Stomach smooth muscle (tissue), 2 donors: ENCODE measurements at regions not wholly inside any gene's neighbourhood (a gene's known extent, or its start where the extent isn't known, plus 50 kb on each side); places are given as distances from the start of the nearest gene placed in this dataset.

ENCODE experiments used
- H3K27ac ChIP-seq: one replicate; pipeline ENCODE4 v1.7.0; 2013; ENCODE audit warnings: mild to moderate bottlenecking, low read length, inconsistent platforms
- H3K27me3 ChIP-seq, 2 donors: one replicate each; pipeline ENCODE4 v1.7.0; 2013; ENCODE audit warnings: low read length in 2 of 2; ENCODE audit not compliant: insufficient read depth in 2 of 2, control insufficient read depth in 1 of 2
- H3K36me3 ChIP-seq, 2 donors: one replicate each; pipeline ENCODE4 v1.7.0; 2013; ENCODE audit warnings: low read length in 2 of 2; ENCODE audit not compliant: control insufficient read depth in 2 of 2, insufficient read depth in 2 of 2
- H3K4me1 ChIP-seq: one replicate; pipeline ENCODE4 v1.7.0; 2013; ENCODE audit warnings: low read length; ENCODE audit not compliant: control insufficient read depth, insufficient read depth
- H3K4me3 ChIP-seq, 2 donors: one replicate each; pipeline ENCODE4 v1.7.0; 2013; ENCODE audit warnings: low read length in 2 of 2
- H3K9ac ChIP-seq, 2 donors: one replicate each; pipeline ENCODE4 v1.7.0; 2013; ENCODE audit warnings: low read length in 2 of 2, mild to moderate bottlenecking in 1 of 2
- H3K9me3 ChIP-seq, 2 donors: one replicate each; pipeline ENCODE4 v1.7.0; 2013; ENCODE audit warnings: low read length in 2 of 2; ENCODE audit not compliant: control insufficient read depth in 2 of 2
- donor health status: healthy.
- donor health status: Pancreatic carcinoma.

DNA sequence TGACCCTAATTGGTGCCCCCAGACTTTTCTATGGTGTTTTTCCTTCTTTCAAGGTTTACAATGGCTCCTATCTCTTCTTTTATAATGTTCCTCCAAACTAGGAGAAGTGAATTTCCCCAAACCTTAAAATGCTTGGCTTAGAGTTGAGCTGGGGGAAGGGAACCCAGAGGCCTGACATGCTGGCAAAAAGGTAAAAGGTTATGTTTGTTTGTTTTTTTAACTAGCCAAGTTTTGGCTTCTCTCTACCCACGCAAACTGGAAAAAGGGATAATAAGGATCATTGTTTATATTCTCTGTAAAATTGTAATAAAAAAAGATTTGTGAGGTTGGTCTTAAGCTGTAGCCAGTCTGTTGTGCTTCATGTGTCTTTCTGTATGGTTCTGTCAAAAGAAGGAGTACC is 477.0 kb downstream of the IPMK start:
- no peaks in the 10 kb centered on the region for H3K4me1 ChIP-seq
- peaks cover 0 to 2% of the 10 kb centered on the region in 2 donors for H3K9me3 ChIP-seq
- no peak overlapping the region for H3K27ac ChIP-seq
- H3K9ac ChIP-seq: no peak overlapping the region
- H3K36me3 ChIP-seq: no peaks in the 10 kb centered on the region
- no peak overlapping the region for H3K4me3 ChIP-seq
- no peaks in the 10 kb centered on the region for H3K27me3 ChIP-seq

DNA sequence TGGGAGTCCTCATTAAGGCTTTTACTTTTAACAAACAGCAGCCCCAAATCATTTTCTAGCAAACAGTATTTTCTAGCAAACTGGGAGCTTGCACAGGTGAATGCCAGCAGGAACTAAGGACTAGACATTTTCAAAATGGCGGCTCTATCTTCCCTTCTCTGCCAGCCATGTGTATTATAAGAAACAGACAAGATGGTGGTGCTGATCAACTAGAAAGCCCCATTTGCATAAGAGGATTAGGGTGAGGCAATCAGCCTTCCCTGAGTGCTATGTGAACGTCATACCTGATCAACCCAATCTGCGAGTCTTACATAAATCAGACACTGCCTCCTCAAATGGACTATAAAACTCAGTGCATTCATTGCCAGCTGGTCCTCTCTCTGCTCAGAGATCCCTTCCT is 479.6 kb downstream of the IPMK start:
- Histone ChIP-seq H3K4me1 (no peaks in the 10 kb centered on the region), H3K9ac (no peak overlapping the region), H3K27me3 (no peaks in the 10 kb centered on the region), H3K9me3 (peaks cover 0 to 2% of the 10 kb centered on the region in 2 donors), H3K27ac (no peak overlapping the region), H3K36me3 (no peaks in the 10 kb centered on the region), H3K4me3 (no peak overlapping the region)

DNA sequence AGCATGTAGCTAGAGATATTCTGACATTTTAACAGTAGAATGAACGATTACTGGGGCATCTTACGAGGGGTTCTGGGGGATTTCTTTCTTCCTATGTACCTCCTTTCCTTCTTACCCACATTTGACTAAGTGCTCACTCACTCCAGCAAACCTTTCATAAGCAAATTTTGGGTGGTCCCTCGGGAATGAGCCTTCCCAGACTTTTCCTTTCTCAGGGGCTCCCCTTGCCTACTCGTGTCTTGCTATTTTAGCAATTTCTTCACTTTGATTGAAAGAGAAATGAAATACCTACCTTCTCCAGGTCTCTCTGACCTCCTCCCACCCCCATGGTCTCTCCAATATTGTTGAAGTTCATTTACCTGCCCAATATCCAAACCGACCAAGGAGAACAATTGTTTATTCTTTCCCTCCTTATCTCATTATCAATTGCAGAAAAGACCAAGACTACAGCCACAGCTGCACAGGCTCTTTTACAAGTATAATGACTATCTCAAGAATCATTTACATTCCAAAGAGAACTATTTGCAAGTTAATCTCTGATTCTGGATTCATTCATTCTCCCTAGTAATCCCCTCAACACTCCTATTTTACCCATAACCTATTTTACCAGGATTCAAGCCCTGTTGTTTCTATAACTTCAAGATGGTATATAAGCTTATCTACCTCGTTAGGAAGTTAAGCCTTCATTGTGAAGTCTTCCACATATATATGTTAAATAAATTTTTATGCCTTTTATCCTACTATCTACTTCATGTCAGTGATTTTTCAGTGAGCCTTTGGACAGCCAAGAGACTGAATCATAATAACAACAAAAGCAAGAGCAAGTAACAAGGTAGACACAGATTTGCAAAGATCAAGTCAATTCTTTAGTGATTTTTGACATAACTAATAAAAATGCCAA is 480.6 kb downstream of the IPMK start:
- no peak overlapping the region for H3K9ac ChIP-seq
- H3K36me3 ChIP-seq: no peaks in the 10 kb centered on the region
- H3K27me3 ChIP-seq: no peaks in the 10 kb centered on the region
- H3K4me1 ChIP-seq: no peaks in the 10 kb centered on the region
- H3K4me3 ChIP-seq: no peak overlapping the region
- no peak overlapping the region for H3K27ac ChIP-seq
- H3K9me3 ChIP-seq: peaks cover 0 to 2% of the 10 kb centered on the region in 2 donors

DNA sequence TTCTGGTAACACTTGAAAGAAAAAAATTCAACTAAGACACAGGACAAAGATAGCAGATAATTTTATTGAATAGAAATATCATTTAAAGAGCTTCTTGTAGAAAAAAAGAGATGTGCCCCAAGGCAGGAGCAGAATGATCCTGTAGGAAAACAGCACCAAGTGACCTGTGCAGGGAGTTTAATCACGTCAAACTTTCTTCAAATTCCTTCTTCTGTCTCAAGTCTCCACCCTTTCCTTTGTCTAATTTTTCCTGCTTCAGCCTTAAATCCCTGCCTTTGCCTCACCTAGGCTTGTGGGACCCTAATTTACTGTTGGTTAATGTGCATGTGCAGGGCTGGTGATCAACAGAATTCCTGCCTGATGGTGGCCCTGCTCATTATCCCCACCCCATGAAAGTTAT is 481.4 kb downstream of the IPMK start:
- H3K4me3 ChIP-seq: no peak overlapping the region
- no peaks in the 10 kb centered on the region for H3K27me3 ChIP-seq
- no peak overlapping the region for H3K9ac ChIP-seq
- H3K27ac ChIP-seq: no peak overlapping the region
- no peaks in the 10 kb centered on the region for H3K4me1 ChIP-seq
- H3K36me3 ChIP-seq: no peaks in the 10 kb centered on the region
- H3K9me3 ChIP-seq: peaks cover 0 to 2% of the 10 kb centered on the region in 2 donors

DNA sequence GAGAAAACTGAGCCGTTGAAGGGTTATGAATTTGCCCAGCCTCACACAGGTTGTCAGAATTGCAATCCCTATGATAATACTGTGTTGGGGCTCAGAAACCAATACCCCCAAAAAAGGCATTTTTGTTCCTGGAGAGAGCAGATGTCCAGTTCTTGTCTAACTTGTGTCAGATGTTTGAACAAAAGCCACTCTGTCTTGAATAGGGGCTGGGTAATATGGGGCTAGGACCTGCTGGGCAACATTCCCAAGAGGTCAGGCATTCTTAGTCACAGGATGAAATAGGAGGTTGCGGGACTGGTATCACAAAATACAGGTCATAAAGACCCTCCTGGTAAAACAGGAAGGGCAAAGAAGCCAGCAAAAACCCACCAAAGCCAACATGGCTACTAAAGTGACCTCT is 482.1 kb downstream of the IPMK start:
- Histone ChIP-seq H3K27ac (no peak overlapping the region), H3K4me3 (no peak overlapping the region)

DNA sequence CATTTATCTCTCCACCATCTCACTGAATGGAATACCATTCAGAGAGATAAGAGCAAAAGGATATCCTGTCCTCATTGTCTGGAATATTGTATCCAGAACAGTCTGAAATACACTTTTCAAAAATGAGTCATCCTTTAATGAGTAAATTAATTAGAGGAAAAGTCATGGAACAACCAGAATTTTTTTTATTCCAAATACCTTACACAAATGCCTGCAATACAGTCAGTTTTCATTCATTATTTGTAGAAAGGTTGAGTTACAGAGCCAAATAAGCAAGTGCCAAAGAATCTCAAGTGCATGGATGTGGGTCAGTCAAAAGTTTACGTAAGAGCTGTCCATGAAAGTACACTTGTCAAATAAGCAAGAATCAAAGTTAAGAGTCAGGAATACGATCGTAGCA is 482.6 kb downstream of the IPMK start:
- Histone ChIP-seq H3K9me3 (peaks cover 0 to 2% of the 10 kb centered on the region in 2 donors), H3K4me3 (no peak overlapping the region), H3K9ac (no peak overlapping the region), H3K4me1 (no peaks in the 10 kb centered on the region), H3K27me3 (no peaks in the 10 kb centered on the region), H3K36me3 (no peaks in the 10 kb centered on the region), H3K27ac (no peak overlapping the region)

More for the DNA sequence above, 482.1 kb downstream of the IPMK start:
- no peaks in the 10 kb centered on the region for H3K27me3 ChIP-seq
- peaks cover 0 to 2% of the 10 kb centered on the region in 2 donors for H3K9me3 ChIP-seq
- no peak overlapping the region for H3K9ac ChIP-seq
- no peaks in the 10 kb centered on the region for H3K4me1 ChIP-seq
- no peaks in the 10 kb centered on the region for H3K36me3 ChIP-seq

DNA sequence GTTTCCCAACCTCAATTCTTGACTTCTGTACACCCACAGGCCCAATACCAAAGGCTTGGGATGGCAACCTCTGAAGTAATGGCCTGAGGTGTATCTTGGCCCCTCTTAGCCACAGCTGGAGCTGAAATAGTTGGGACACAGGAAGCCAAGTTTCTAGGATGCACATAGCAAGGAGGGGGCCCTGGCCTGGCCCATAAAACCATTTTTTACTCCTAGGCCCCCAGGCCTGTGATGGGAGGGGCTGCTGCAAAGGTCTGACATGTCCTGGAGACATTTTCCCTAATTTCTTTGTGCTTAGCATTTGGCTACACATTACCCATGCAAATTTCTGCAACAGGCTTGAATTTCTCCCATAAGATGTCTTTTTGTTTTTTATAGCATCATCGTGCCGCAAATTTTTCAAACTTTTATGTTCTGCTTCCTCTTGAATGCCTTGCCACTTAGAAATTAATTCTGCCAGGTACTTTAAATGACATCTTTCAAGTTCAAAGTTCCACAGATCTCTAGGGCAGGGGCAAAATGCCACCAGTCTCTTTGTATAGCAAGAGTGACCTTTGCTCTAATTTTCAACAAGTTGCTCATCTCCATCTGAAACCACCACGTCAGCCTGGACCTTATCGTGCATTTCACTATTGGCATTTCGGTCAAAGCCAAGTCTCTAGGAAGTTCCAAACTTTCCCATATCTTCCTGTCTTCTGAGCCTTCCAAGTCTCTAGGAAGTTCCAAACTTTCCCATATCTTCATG is 490.8 kb downstream of the IPMK start:
- H3K9ac ChIP-seq: no peak overlapping the region
- H3K27ac ChIP-seq: no peak overlapping the region
- no peak overlapping the region for H3K4me3 ChIP-seq
- no peaks in the 10 kb centered on the region for H3K27me3 ChIP-seq
- no peaks in the 10 kb centered on the region for H3K9me3 ChIP-seq
- H3K4me1 ChIP-seq: no peaks in the 10 kb centered on the region
- no peaks in the 10 kb centered on the region for H3K36me3 ChIP-seq

DNA sequence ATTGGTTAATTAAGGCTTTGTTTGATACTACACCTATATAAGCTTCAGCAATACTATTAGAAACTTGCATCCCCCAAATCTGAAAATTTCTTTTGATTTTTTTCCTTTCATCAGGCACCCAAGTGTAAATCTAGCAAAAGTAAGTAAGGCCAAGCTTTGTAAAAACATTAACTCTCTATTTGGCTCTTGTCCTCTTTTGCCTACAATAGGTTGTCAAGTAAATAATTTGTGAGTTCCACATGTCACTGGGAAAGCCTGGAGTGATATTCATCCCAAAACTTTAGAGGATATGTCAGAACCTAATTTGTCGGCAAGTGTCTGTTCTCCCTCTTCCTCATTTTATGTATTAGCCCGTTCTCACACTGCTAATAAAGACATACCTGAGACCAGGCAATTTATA is 492.4 kb downstream of the IPMK start:
- no peaks in the 10 kb centered on the region for H3K36me3 ChIP-seq
- H3K27ac ChIP-seq: no peak overlapping the region
- H3K27me3 ChIP-seq: no peaks in the 10 kb centered on the region
- H3K9ac ChIP-seq: no peak overlapping the region
- no peak overlapping the region for H3K4me3 ChIP-seq
- no peaks in the 10 kb centered on the region for H3K4me1 ChIP-seq
- H3K9me3 ChIP-seq: no peaks in the 10 kb centered on the region

DNA sequence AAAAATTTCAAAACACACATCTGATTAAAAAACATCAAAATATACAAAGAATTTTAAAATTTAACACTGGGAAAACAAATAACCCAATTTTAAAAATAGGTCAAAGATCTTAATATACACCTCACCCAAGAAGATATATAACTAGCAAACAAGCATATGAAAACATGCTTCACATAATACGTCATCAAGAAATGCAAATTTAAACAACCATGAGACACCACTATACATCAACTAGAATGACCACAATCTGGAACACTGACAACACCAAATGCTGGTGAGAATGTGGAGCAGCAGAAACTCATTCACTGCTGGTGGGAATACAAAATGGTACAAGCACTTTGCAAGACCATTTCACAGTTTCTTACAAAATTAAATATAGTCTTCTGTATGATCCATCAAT is 498.4 kb downstream of the IPMK start:
- H3K9ac ChIP-seq: no peak overlapping the region
- no peaks in the 10 kb centered on the region for H3K36me3 ChIP-seq

DNA sequence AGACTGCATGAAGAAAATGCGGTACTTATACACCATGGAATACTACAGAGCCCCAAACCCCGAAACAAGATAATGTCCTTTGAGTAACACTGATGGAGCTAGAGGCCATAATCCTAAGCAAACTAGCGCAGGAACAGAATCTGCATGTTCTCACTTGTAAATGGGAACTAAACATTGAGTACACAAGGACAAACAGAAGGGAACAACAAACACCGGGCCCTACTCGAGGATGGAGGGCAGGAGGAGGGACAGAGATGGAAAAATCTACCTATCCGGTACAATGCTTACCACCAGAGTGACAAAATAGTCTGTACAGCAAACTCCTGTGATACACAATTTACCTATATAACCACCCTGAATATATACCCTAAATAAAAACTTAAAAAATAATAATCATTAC is 507.9 kb downstream of the IPMK start:
- H3K36me3 ChIP-seq: no peaks in the 10 kb centered on the region
- H3K27me3 ChIP-seq: no peaks in the 10 kb centered on the region
- no peak overlapping the region for H3K27ac ChIP-seq
- no peak overlapping the region for H3K9ac ChIP-seq
- H3K4me3 ChIP-seq: no peak overlapping the region
- no peaks in the 10 kb centered on the region for H3K4me1 ChIP-seq
- H3K9me3 ChIP-seq: no peaks in the 10 kb centered on the region

More for the DNA sequence above, 498.4 kb downstream of the IPMK start:
- no peaks in the 10 kb centered on the region for H3K4me1 ChIP-seq
- no peak overlapping the region for H3K4me3 ChIP-seq
- H3K27ac ChIP-seq: no peak overlapping the region
- no peaks in the 10 kb centered on the region for H3K9me3 ChIP-seq
- H3K27me3 ChIP-seq: no peaks in the 10 kb centered on the region

DNA sequence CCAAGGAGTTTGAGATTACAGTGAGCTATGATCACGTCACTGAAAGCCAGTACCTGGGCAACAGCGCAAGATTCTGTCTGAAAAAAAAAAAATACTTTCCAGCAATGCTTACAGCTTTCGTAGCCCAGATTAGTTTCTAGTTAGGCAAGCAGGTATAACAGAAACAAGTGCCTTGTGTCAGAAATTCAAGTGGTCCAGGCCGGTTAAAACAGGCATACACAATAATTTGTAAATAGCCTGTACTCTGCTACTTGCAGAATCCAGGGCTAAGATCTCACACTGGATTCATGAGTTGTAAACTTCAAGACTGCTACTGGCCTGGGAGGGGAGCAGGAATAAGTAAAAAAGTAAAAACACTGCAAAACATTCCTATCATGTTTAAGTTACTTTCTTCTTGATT is 512.9 kb downstream of the IPMK start:
- H3K27me3 ChIP-seq: no peaks in the 10 kb centered on the region
- no peak overlapping the region for H3K9ac ChIP-seq
- H3K27ac ChIP-seq: no peak overlapping the region
- H3K4me1 ChIP-seq: no peaks in the 10 kb centered on the region
- H3K9me3 ChIP-seq: no peaks in the 10 kb centered on the region
- no peak overlapping the region for H3K4me3 ChIP-seq
- H3K36me3 ChIP-seq: no peaks in the 10 kb centered on the region
